ENCODE measurements at regions not wholly inside any gene's neighbourhood (a gene's known extent, or its start where the extent isn't known, plus 50 kb on each side); places are given as distances from the start of the nearest gene placed in this dataset.

GRCh38 chr4:13095722-13096121 lies 388.4 kb downstream of the RAB28 start:
- Histone ChIP-seq H3K27me3 (ENCODE audit: control insufficient read depth, insufficient read depth, low read length) (no peaks in the 10 kb centered on the region), H2AK5ac (ENCODE audit: low read depth, low read length) (no peak overlapping the region), H3K36me3 (ENCODE audit: control insufficient read depth, insufficient read depth, low read length) (no peaks in the 10 kb centered on the region), H4K91ac (ENCODE audit: insufficient read depth, low read depth, low read length) (no peak overlapping the region), H2BK5ac (ENCODE audit: low read depth, low read length, poor library complexity, severe bottlenecking) (no peak overlapping the region), H3K23ac (ENCODE audit: low read depth, low read length) (no peak overlapping the region), H4K8ac (ENCODE audit: low read depth in 2 of 2, low read length in 2 of 2) (no peak overlapping the region), H4K20me1 (ENCODE audit: insufficient read depth, low read length) (no peaks in the 10 kb centered on the region), H3K9me3 (ENCODE audit: control insufficient read depth, insufficient read depth, low read length) (peaks cover 17% of the 10 kb centered on the region), H3K27ac (ENCODE audit: insufficient read depth, low read length) (no peak overlapping the region), H2BK15ac (ENCODE audit: low read depth, low read length) (no peak overlapping the region), H4K5ac (ENCODE audit: low read depth, low read length) (no peak overlapping the region), H3K4me2 (ENCODE audit: low read depth, low read length) (no peak overlapping the region), H3K4me3 (ENCODE audit: insufficient read depth, low read depth, low read length) (no peak overlapping the region), H3K4me1 (ENCODE audit: control insufficient read depth, insufficient read depth, low read length) (no peaks in the 10 kb centered on the region), H3K9me1 (ENCODE audit: insufficient read depth, low read length) (no peaks in the 10 kb centered on the region), H2BK120ac (ENCODE audit: low read depth, low read length) (no peak overlapping the region), H3K9ac (ENCODE audit: low read depth, low read length) (no peak overlapping the region), H2AK9ac (replicated peaks; ENCODE audit: low read depth, low read length, poor library complexity) (no peak overlapping the region), H2BK20ac (ENCODE audit: low read depth, low read length) (no peak overlapping the region), H3K79me1 (ENCODE audit: low read depth in 1 of 2, low read length in 2 of 2) (no peaks in the 10 kb centered on the region), H3K18ac (ENCODE audit: low read depth, low read length) (no peak overlapping the region), H2AFZ (replicated peaks; ENCODE audit: low read length, poor library complexity) (no peak overlapping the region), H3K14ac (replicated peaks; ENCODE audit: low read depth, low read length) (no peak overlapping the region), H3K56ac (ENCODE audit: extremely low read depth, insufficient read depth, low read length) (no peak overlapping the region), H3K4ac (ENCODE audit: low read depth, low read length) (no peak overlapping the region)
- CTCF ChIA-PET: no interaction called here
- in situ Hi-C loops (cut with MboI; ENCODE audit: low sequenced_read_pairs): no loop called here
- intact Hi-C loops (cut with micrococcal nuclease): no loop called here
- no CpG with 5 or more reads among the region's 1 CpG for WGBS, 2 experiments (ENCODE audit: extremely low coverage in 2 of 2, insufficient read length in 1 of 2)
- TF ChIP-seq MXI1 (IDR thresholded peaks at IDR 0.05; ENCODE audit: borderline replicate concordance, low read depth, low read length) (no peak), RFX5 (IDR thresholded peaks at IDR 0.05; ENCODE audit: low read depth, low read length) (no peak), SMC3 (IDR thresholded peaks at IDR 0.05; ENCODE audit: low read depth, low read length) (no peak), FOS (IDR thresholded peaks at IDR 0.05; ENCODE audit: low read depth, low read length) (no peak), BHLHE40 (IDR thresholded peaks at IDR 0.05; ENCODE audit: low read depth, low read length) (no peak), MAZ (IDR thresholded peaks at IDR 0.05; ENCODE audit: borderline replicate concordance, low read depth, low read length) (no peak), CEBPB (IDR thresholded peaks at IDR 0.05; ENCODE audit: low read depth, low read length) (no peak), RCOR1 (IDR thresholded peaks at IDR 0.05; ENCODE audit: insufficient replicate concordance, low read length) (no peak), NFE2L2 (IDR thresholded peaks at IDR 0.05; ENCODE audit: low read depth, low read length) (no peak), MAFK (IDR thresholded peaks at IDR 0.05; ENCODE audit: low read depth, low read length) (no peak), ELK1 (IDR thresholded peaks at IDR 0.05; ENCODE audit: borderline replicate concordance, low read depth, low read length) (no peak), POLR2A (IDR thresholded peaks at IDR 0.05; ENCODE audit: low read depth, low read length) (no peak), CTCF (conservative IDR thresholded peaks at IDR 0.05; ENCODE audit: low read depth, low read length) (no peak)
- POLR2A ChIA-PET (ENCODE audit: unreplicated experiment): no interaction called here
- no peak for DNase-seq
- dilution Hi-C loops (cut with HindIII; ENCODE audit: low sequenced_read_pairs, unreplicated experiment): no loop called here
- no TSS peak for BruUV-seq (replicated peaks)
- no peak for ATAC-seq (ENCODE audit: low read depth)
